NCI-H1417 treated with DMSO at 0.1 percent for 48 hours (cell line): ENCODE measurements at regions not wholly inside any gene's neighbourhood (a gene's known extent, or its start where the extent isn't known, plus 50 kb on each side); places are given as distances from the start of the nearest gene placed in this dataset.

Source experiments
- DNase-seq: peaks from one replicate; lab custom pipeline; 2025; lab: John Stamatoyannopoulos, UW

- DNase-seq, result no peak
Observed at GRCh38 chr9:2985343-2985742, 141.4 kb upstream of the PUM3 start.

GRCh38 chr9:2984491-2984890, 140.6 kb upstream of the PUM3 start:
- DNase-seq, result no peak

- DNase-seq, result no peak
Observed at GRCh38 chr9:2979957-2980610, 136.2 kb upstream of the PUM3 start.

GRCh38 chr9:2972475-2972874, 128.6 kb upstream of the PUM3 start:
- no peak for DNase-seq

- DNase-seq, result no peak
Observed at GRCh38 chr9:2970864-2971263, 127.0 kb upstream of the PUM3 start.

- no peak for DNase-seq
Observed at GRCh38 chr9:2967766-2968165, 123.9 kb upstream of the PUM3 start.

- no peak for DNase-seq
Observed at GRCh38 chr9:2966565-2967300, 122.8 kb upstream of the PUM3 start.

GRCh38 chr9:2964470-2964869, 120.6 kb upstream of the PUM3 start:
- no peak for DNase-seq

- no peak for DNase-seq
Observed at GRCh38 chr9:2963307-2963706, 119.4 kb upstream of the PUM3 start.

- no peak for DNase-seq
Observed at GRCh38 chr9:2962471-2963172, 118.7 kb upstream of the PUM3 start.

- DNase-seq, result no peak
Observed at GRCh38 chr9:2958219-2958618, 114.3 kb upstream of the PUM3 start.

GRCh38 chr9:2957656-2958200, 113.8 kb upstream of the PUM3 start:
- no peak for DNase-seq

GRCh38 chr9:2955575-2955974, 111.7 kb upstream of the PUM3 start:
- no peak for DNase-seq

GRCh38 chr9:2939368-2939767, 95.5 kb upstream of the PUM3 start:
- no peak for DNase-seq

GRCh38 chr9:2936221-2936620, 92.3 kb upstream of the PUM3 start:
- no peak for DNase-seq

GRCh38 chr9:2934883-2935282, 91.0 kb upstream of the PUM3 start:
- DNase-seq, result no peak

GRCh38 chr9:2934241-2934650, 90.4 kb upstream of the PUM3 start:
- DNase-seq, result no peak

GRCh38 chr9:2933165-2934095, 89.5 kb upstream of the PUM3 start:
- DNase-seq, result no peak

- no peak for DNase-seq
Observed at GRCh38 chr9:2928411-2928810, 84.5 kb upstream of the PUM3 start.

- no peak for DNase-seq
Observed at GRCh38 chr9:2925016-2925415, 81.1 kb upstream of the PUM3 start.

GRCh38 chr9:2924380-2924768, 80.5 kb upstream of the PUM3 start:
- DNase-seq, result no peak
